Kidney epithelial cell (primary cell): ENCODE measurements at regions not wholly inside any gene's neighbourhood (a gene's known extent, or its start where the extent isn't known, plus 50 kb on each side); places are given as distances from the start of the nearest gene placed in this dataset.

Source experiments
- DNase-seq: peaks from one replicate; pipeline ENCODE4 v3.0.0-alpha.2; 2010; ENCODE audit warnings: low read depth
- H3K27me3 ChIP-seq: 2 replicates; pipeline ENCODE4 v1.6.0; 2011; ENCODE audit warnings: low read length; ENCODE audit not compliant: control insufficient read depth, insufficient read depth
- H3K36me3 ChIP-seq: 2 replicates; pipeline ENCODE4 v1.5.1; 2011; ENCODE audit warnings: low read length; ENCODE audit not compliant: control insufficient read depth, insufficient read depth
- H3K4me3 ChIP-seq: 2 replicates; pipeline ENCODE4 v1.5.1; 2011; ENCODE audit warnings: low read depth, mild to moderate bottlenecking, control low read depth, low read length
- CTCF ChIP-seq: IDR thresholded peaks from 2 replicates; pipeline ENCODE4 v1.5.1; 2011; ENCODE audit warnings: mild to moderate bottlenecking, moderate library complexity, low read length, control low read depth, inconsistent platforms; ENCODE audit not compliant: insufficient read depth, poor library complexity, severe bottlenecking

- no peak overlapping the region for H3K4me3 ChIP-seq
- DNase-seq, result no peak
- TF ChIP-seq CTCF, result no peak
- H3K36me3 ChIP-seq, result no peaks in the 10 kb centered on the region
- H3K27me3 ChIP-seq, result no peaks in the 10 kb centered on the region
Observed at GRCh38 chr5:3995954-3996619, 400.5 kb downstream of the IRX1 start.

GRCh38 chr5:3996707-3997336, 401.2 kb downstream of the IRX1 start:
- no peak for TF ChIP-seq CTCF
- Histone ChIP-seq H3K4me3 (no peak overlapping the region), H3K36me3 (no peaks in the 10 kb centered on the region), H3K27me3 (no peaks in the 10 kb centered on the region)
- no peak for DNase-seq

GRCh38 chr5:3997670-3998069, 402.0 kb downstream of the IRX1 start:
- Histone ChIP-seq H3K36me3 (no peaks in the 10 kb centered on the region), H3K27me3 (no peaks in the 10 kb centered on the region), H3K4me3 (no peak overlapping the region)
- no peak for TF ChIP-seq CTCF
- DNase-seq, result no peak

GRCh38 chr5:3999929-4000328, 404.3 kb downstream of the IRX1 start:
- H3K4me3 ChIP-seq, result no peak overlapping the region
- DNase-seq, result no peak
- no peaks in the 10 kb centered on the region for H3K36me3 ChIP-seq
- H3K27me3 ChIP-seq, result no peaks in the 10 kb centered on the region
- no peak for TF ChIP-seq CTCF

- no peaks in the 10 kb centered on the region for H3K27me3 ChIP-seq
- no peak for TF ChIP-seq CTCF
- H3K4me3 ChIP-seq, result no peak overlapping the region
- H3K36me3 ChIP-seq, result no peaks in the 10 kb centered on the region
- DNase-seq, result no peak
Observed at GRCh38 chr5:4001004-4001403, 405.4 kb downstream of the IRX1 start.
